Vagina (tissue), 2 donors: ENCODE measurements at regions not wholly inside any gene's neighbourhood (a gene's known extent, or its start where the extent isn't known, plus 50 kb on each side); places are given as distances from the start of the nearest gene placed in this dataset.

Experiments used
- POLR2A ChIP-seq, 2 donors: fragments of 450-650 bp; IDR thresholded peaks; one replicate each; pipeline ENCODE4 v1.6.1; 2017; ENCODE audit warnings: antibody characterized with exemption in 2 of 2, mild to moderate bottlenecking in 2 of 2, moderate library complexity in 2 of 2
- POLR2AphosphoS5 ChIP-seq, 2 donors: sonication (generic); formaldehyde crosslinking; IDR thresholded peaks; one replicate each; pipeline ENCODE4 v1.9.0; 2017; ENCODE audit warnings: antibody characterized with exemption in 2 of 2, mild to moderate bottlenecking in 2 of 2, low read depth in 1 of 2; ENCODE audit not compliant: insufficient read depth in 1 of 2
- TF ChIP-seq, protein P1 (sequence below), 3 experiments: fragments of 450-650 bp in 2 of 3; fragments of 200-600 bp in 1 of 3; sonication (generic) in 1 of 3; IDR thresholded peaks; one replicate each; pipeline ENCODE4 v1.5.1; 2017 to 2019; ENCODE audit warnings: antibody characterized with exemption in 3 of 3, mild to moderate bottlenecking in 2 of 3, moderate library complexity in 2 of 3

DNA sequence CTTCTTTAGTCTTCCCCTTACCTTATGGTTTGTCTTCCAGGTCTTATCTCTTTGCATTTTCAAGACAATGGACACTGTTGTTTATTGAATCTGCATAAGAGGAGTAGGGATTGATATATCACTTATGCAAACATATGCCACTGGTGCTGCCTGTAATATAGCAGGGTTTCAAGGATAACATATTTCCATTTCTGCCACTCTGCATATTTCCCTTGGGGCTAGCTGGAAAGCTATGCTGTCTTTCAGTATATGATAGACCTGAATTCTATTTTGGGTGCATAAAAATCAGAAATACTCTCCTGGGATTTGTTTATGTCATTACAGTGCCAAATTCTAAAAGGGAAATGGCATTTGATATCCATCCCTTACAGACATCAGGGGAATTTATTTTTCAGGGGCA, 400.2 kb downstream of the TLR4 start:
- no peak for TF ChIP-seq POLR2AphosphoS5 (IDR thresholded peaks at IDR 0.05; ENCODE audit: insufficient read depth in 1 of 2, low read depth in 1 of 2)
- TF ChIP-seq, protein P1, sequence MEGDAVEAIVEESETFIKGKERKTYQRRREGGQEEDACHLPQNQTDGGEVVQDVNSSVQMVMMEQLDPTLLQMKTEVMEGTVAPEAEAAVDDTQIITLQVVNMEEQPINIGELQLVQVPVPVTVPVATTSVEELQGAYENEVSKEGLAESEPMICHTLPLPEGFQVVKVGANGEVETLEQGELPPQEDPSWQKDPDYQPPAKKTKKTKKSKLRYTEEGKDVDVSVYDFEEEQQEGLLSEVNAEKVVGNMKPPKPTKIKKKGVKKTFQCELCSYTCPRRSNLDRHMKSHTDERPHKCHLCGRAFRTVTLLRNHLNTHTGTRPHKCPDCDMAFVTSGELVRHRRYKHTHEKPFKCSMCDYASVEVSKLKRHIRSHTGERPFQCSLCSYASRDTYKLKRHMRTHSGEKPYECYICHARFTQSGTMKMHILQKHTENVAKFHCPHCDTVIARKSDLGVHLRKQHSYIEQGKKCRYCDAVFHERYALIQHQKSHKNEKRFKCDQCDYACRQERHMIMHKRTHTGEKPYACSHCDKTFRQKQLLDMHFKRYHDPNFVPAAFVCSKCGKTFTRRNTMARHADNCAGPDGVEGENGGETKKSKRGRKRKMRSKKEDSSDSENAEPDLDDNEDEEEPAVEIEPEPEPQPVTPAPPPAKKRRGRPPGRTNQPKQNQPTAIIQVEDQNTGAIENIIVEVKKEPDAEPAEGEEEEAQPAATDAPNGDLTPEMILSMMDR (IDR thresholded peaks at IDR 0.05), result no peak
- TF ChIP-seq POLR2A (IDR thresholded peaks at IDR 0.05), result no peak
